ENCODE measurements at regions not wholly inside any gene's neighbourhood (a gene's known extent, or its start where the extent isn't known, plus 50 kb on each side); places are given as distances from the start of the nearest gene placed in this dataset.

DNA sequence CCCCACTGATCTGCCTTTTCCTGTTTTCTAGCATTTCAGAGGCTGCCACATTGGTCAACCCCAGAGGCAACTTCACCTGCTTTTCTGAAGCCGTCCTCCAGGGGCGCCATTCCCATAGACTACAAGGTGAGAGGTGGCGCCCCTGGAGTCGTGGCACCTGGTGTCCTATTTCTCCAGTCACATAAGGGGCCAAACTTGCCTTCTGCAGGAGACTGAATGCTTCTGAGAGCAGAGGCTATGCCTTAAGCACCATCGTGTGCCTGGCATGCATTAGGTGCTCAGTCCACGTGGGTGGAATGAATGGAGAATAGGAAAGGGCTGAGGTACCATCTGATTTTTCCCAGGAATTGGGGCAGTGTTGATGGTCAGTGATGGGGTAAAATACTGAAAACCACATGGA lies 164.8 kb downstream of the HAPSTR1 start:
- peak; percentile 17 for DNase-seq

- DNase-seq = no peak
Observed at GRCh38 chr16:9257843-9258242, 166.4 kb downstream of the HAPSTR1 start.

DNA sequence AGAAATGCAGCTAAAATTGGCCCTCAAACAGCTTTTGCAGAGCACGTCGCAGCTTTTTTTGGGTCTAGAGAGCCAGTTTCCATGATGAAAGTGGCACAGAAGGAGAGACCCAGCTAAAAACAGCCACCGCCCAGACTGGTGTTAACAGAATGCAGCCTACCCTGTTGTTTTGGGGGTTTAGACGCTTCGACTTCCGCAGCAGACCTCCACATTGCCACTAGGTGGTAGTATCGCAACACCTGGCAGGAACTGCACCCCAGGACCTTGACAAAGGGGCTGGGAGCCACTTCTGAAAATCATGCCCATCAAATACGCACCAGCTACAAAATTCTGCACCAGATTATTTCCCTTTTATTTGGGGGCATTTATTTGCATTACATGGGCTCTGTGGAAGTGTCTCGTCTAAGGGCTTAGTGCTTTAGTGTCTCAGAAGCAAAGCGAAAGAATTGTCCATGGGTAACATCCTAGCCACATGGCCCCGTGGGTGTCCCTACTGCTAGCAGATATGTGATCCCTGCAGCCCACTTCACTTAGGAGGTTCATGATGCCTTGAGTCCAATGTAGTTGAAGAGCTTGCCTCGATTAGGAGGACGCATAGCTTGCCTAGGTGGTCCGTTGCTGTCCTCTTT lies 167.1 kb downstream of the HAPSTR1 start:
- DNase-seq = no peak

DNA sequence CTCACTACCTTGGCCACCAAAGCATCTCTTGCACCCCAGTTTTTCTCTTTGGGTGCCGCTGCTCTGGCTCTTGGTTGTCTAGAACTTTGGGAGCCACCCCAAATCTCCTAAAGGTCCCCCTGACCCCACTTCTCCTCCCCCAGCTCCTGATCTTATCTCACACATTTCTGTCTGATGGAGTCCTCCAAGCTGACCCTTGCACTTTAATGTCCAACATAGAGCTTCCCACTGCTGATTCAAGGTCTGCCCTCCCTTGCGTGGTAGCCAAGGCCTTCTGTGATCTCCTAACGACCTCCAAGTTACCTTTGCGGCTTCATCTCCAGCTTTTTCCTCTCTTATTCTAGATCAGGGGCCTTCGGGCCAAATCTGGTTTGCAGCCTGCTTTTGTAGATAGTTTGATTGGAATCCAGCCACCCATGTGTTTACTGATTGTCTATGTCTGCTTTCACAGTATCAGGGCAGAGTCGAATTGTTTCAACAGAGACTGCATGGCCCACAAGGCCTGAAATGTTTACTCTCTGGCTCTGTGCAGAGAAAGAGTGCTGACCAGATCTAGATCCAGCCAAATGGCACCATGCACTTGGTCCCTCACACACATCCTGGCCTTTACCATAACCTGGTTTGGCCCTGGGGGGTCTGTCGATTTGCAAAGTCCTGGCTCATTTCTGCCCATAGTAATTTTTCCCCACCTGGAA lies 168.6 kb downstream of the HAPSTR1 start:
- no peak for DNase-seq

- no peak for DNase-seq
Observed at GRCh38 chr16:9260666-9261065, 169.2 kb downstream of the HAPSTR1 start.

- DNase-seq = no peak
Observed at GRCh38 chr16:9261376-9261775, 169.9 kb downstream of the HAPSTR1 start.

DNA sequence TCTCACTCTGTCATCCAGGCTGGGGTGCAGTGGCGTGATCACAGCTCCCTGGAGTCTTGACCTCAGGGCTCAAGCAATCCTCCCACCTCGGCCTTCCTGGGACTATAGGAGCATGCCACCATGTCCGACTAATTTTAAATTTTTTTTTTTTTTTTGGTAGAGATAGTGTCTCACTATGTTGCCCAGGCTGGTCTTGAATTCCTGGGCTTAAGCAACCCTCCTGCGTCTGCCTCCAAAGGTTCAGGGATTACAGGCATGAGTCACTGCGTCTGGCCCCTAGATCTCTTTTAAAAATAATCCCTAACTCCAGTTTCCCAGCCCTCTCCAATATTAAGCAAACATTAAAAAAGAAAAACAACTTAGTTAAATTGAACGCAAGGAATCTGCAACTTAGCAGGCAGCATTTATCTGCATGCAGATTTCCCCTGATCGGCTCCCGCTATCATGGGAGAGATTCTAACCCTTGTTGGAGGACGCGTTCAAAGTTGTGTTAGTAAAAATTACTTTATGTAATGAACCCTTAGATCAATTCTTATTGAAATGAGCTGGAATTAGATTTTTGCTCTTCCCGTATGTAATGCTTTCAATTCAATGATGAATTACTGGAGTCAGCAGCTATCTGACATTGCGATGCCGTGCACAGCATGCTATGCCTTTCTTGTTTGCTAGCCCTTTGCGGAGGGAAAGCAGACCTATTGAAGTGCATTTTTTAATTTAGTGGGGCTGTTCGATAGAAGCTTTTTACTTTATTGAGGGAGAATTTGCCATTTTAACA lies 171.7 kb downstream of the HAPSTR1 start:
- DNase-seq = no peak

- DNase-seq = no peak
Observed at GRCh38 chr16:9264067-9264466, 172.6 kb downstream of the HAPSTR1 start.

DNA sequence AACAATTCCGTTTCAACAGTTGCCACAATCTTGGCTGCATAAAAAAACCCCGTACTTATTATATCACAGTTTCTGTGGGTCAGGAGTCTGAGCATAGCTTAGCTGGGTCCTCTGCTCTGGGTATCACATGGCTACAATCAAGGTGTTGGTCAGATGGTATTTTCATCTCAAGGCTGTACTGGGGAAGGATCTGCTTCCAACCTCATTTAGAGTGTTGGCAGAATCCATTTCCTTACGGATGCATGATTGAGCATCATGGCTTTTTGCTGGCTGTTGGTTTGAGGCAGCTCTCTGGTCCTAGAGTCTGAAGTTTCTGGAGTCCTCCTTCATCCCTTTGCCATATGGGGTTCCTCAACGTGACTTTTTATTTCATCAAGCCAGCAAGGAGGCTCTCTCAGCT lies 177.0 kb downstream of the HAPSTR1 start:
- DNase-seq = no peak

DNA sequence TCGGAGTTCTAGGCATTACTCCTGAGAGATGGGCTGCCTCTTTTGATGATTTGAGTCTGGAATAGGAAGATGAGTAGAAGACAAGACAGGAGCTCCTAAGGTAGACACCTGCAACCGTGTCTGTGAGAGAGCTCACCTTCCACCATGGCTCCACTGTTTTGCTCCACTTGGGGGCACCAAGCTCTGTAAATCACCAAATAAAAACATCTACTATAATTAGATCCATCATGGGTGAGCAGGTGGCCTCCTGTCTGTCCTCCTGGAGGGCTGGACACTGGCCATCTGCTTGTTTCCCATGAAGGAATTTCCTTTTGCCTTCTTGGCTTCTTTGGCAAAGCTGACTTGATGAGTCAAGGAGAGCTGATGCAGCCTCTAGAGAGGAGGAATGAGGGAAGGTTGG lies 179.0 kb downstream of the HAPSTR1 start:
- DNase-seq = no peak

DNA sequence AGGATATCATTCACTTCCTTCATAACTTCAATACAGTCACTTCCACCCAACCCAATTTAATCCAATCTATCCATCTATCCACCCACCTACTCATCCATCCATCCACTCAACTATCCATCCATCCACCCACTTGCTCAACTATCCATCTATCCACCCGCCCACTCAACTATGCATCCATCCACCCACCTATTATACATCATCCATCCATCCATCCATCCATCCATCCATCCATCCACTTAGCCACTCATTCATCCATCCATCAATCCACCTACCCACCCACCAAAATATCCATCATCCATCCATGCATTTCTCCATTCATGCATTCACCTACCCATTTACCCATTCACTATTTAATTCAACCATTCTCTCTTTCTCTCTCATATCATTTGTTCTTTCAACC lies 179.5 kb downstream of the HAPSTR1 start:
- DNase-seq = no peak

GRCh38 chr16:9271841-9272240 lies 180.4 kb downstream of the HAPSTR1 start:
- DNase-seq = no peak

DNA sequence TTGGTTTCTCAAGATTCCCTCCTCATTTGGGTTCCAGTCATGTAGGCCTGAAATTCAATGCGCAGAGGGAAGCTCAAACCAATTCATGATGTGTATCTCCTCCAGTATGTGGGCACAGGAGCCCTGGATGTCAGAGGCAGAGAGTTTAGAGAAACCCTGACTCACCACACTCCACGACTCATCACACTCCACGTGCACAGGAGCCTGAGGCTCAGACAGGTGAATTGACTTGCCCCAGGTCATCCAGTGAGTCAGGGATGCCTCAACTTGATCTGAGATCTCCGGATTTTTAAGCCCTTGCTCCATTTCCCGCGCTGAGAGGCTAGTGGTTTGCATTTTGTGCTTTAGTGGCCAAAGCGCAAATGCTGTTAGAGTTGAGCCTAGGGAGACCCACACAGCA lies 183.9 kb downstream of the HAPSTR1 start:
- DNase-seq = no peak

GRCh38 chr16:9275816-9276354 lies 184.4 kb downstream of the HAPSTR1 start:
- DNase-seq = no peak

- peak; percentile 27 for DNase-seq
Observed at GRCh38 chr16:9279291-9280068, 188.0 kb downstream of the HAPSTR1 start.

- no peak for DNase-seq
Observed at GRCh38 chr16:9280069-9280466, 188.6 kb downstream of the HAPSTR1 start.

GRCh38 chr16:9286930-9287329 lies 195.5 kb downstream of the HAPSTR1 start:
- no peak for DNase-seq

GRCh38 chr16:9296271-9296590 lies 204.8 kb downstream of the HAPSTR1 start:
- DNase-seq = no peak

- peak; percentile 9 for DNase-seq
Observed at GRCh38 chr16:9297437-9298113, 206.1 kb downstream of the HAPSTR1 start.

DNA sequence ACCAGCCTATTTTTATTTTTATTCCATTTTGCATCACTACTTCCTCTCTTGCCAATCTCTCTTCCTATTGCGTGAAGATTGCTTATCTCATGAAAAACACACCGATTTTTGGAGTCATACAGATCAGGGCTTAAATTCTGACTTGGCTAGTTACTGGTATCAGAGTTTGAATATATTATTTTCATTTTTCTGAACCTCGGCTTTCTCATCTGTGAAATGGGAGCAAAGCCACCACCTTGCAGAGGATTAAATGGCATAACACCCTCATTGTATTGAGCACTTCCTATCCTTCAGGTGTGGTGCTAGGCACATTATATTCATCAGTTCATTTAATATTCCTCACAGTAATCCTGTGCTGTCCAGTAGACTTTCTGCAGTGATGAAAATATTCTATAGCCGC lies 208.8 kb downstream of the HAPSTR1 start:
- peak; percentile 4 for DNase-seq

- DNase-seq = no peak
Observed at GRCh38 chr16:9302072-9302471, 210.6 kb downstream of the HAPSTR1 start.

DNA sequence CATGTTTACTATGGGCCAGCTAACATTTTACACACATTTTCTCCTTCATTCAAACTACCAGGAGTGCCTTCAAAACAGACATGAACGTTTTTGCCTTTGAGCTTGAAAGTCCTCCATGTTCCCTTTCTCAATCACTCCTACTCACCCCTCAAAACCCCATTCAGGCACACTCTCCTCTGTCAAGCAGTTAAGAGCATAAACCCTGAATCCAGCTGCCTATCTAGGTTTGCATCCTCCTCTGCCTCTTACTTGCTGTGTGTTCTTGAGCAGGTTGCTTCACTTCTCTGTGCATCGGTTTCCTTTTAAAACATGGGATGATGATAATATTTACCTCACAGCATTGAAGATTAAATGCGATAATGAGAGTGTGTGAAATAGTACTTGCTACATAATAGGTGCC lies 215.3 kb downstream of the HAPSTR1 start:
- no peak for DNase-seq

DNA sequence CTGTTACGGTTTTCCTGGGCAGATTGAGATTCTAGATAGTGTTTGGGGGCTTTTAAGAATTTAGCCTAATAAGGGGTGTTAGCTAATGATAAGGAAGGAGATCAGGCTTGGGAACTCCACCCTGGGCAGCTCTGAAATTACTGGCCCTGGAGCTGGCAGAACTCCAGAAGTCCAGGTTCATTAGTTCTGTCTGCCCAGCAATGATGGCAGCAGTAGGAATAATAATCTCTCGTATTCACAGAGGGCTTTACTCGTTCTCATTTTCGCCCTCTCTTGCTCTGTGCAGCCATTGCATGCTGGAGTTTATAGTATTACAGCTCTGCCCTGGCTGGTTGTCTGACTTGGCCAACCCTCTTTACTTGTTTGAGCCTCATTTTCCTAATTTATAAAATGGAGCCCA lies 216.0 kb downstream of the HAPSTR1 start:
- DNase-seq = no peak
